HCT116 (cell line): ENCODE measurements at regions not wholly inside any gene's neighbourhood (a gene's known extent, or its start where the extent isn't known, plus 50 kb on each side); places are given as distances from the start of the nearest gene placed in this dataset.

ENCODE experiments used
- CEBPB ChIP-seq: IDR thresholded peaks from 2 replicates; pipeline ENCODE4 v1.6.1; 2012; ENCODE audit warnings: low read depth
- CTCF ChIP-seq, 3 experiments: fragments of 200-600 bp in 1 of 3; sonication (generic) in 1 of 3; IDR thresholded peaks in 2 of 3; conservative IDR thresholded peaks in 1 of 3; 2 replicates each; pipeline ENCODE4 v1.5.1; 2012 to 2017; ENCODE audit warnings: low read depth in 2 of 3, low read length in 2 of 3, antibody characterized with exemption in 1 of 3, borderline replicate concordance in 1 of 3, control low read depth in 1 of 3, mild to moderate bottlenecking in 1 of 3, mixed read lengths in 1 of 3, mixed run types in 1 of 3, moderate library complexity in 1 of 3; ENCODE audit not compliant: insufficient read depth in 1 of 3
- FOSL1 ChIP-seq: IDR thresholded peaks from 2 replicates; pipeline ENCODE4 v1.6.1; 2012; ENCODE audit warnings: low read depth
- JUND ChIP-seq: IDR thresholded peaks from 2 replicates; pipeline ENCODE4 v1.6.1; 2012
- MAX ChIP-seq: IDR thresholded peaks from 2 replicates; pipeline ENCODE4 v1.6.1; 2012
- POLR2A ChIP-seq: IDR thresholded peaks from 2 replicates; pipeline ENCODE4 v1.7.0; 2011; ENCODE audit warnings: borderline replicate concordance; ENCODE audit not compliant: insufficient read depth, insufficient read length; ENCODE audit errors: extremely low read depth
- POLR2AphosphoS5 ChIP-seq: IDR thresholded peaks from 2 replicates; pipeline ENCODE4 v1.6.1; 2011; ENCODE audit warnings: mild to moderate bottlenecking, low read depth, low read length, moderate library complexity
- RAD21 ChIP-seq: IDR thresholded peaks from 2 replicates; pipeline ENCODE4 v1.6.1; 2012; ENCODE audit warnings: low read depth, mild to moderate bottlenecking
- SIN3A ChIP-seq: IDR thresholded peaks from 2 replicates; pipeline ENCODE4 v1.6.1; 2012; ENCODE audit warnings: low read depth
- SP1 ChIP-seq: IDR thresholded peaks from 2 replicates; pipeline ENCODE4 v1.6.1; 2012; ENCODE audit warnings: low read depth
- YY1 ChIP-seq: IDR thresholded peaks from 2 replicates; pipeline ENCODE4 v1.6.1; 2011; ENCODE audit warnings: low read length, low read depth, moderate library complexity, mild to moderate bottlenecking; ENCODE audit not compliant: insufficient replicate concordance; ENCODE audit errors: extremely low read depth
- ZBTB33 ChIP-seq: IDR thresholded peaks from 2 replicates; pipeline ENCODE4 v1.6.1; 2011; ENCODE audit warnings: mild to moderate bottlenecking, low read length, moderate library complexity; ENCODE audit not compliant: insufficient replicate concordance; ENCODE audit errors: extremely low read depth

GRCh38 chr6:159595173-159595572 is 97.9 kb downstream of the SOD2 start:
- TF ChIP-seq YY1 = no peak
- TF ChIP-seq POLR2A = no peak
- TF ChIP-seq CEBPB = no peak
- no peak for TF ChIP-seq SIN3A
- no peak; the same call in 1 of the 2 replicates for TF ChIP-seq SP1
- no peak for TF ChIP-seq CTCF (IDR thresholded peaks at IDR 0.05 in 2 of 3, conservative IDR thresholded peaks at IDR 0.05 in 1 of 3; ENCODE audit: borderline replicate concordance in 1 of 3, insufficient read depth in 1 of 3, low read depth in 2 of 3, low read length in 2 of 3)
- no peak for TF ChIP-seq RAD21
- 0 out of 2 replicates have a peak, but pooled peaks have one; percentile 14 for TF ChIP-seq MAX
- no peak; the same call in 1 of the 2 replicates for TF ChIP-seq FOSL1
- TF ChIP-seq POLR2AphosphoS5 = peak; percentile 37
- no peak; the same call in 1 of the 2 replicates for TF ChIP-seq JUND
- TF ChIP-seq ZBTB33 = no peak
